ENCODE measurements at regions not wholly inside any gene's neighbourhood (a gene's known extent, or its start where the extent isn't known, plus 50 kb on each side); places are given as distances from the start of the nearest gene placed in this dataset.

DNA sequence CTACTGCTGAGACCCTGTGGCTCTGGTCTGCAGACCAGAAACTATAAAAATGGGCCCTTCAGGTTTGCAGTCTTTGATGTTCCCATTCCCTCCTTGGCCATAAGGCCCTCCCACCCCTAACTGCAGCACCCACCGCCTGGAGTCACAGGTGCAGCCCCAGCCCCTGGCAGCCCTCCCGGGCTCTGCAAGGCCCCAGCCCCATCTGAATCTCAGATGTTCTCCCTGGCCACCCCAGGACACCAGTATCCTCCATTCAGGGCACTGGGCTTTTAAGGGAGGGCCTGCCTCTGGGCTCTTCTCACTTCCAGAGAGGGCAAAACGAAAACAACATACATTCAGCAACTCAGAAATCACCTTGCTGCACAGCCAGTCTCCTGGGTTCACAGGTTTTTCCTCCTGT lies 107.7 kb upstream of the RET start:
- FAIRE-seq (no peak), DNase-seq (ENCODE audit: extremely low spot score, insufficient read length, low read depth) (no peak)

DNA sequence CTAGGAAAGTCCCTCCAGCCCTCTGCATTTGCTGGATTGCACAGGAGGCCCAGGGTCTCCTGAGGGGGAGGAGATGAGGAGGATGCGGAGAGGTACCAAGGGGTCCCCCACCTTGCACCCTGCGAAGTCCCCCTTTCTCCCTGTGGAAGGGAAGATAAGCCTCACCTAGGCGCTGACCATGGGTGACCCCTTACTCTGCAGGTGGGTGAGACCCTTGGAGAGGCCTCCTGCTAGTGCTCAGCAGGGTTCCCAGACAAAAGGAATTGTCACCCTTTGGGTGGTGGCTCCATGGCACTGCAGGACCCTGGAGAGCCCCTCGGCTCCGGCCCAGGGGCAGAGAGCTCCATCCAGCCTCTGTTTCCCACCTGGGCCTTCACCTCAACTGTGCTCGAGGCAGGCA lies 107.0 kb upstream of the RET start:
- FAIRE-seq: no peak

DNA sequence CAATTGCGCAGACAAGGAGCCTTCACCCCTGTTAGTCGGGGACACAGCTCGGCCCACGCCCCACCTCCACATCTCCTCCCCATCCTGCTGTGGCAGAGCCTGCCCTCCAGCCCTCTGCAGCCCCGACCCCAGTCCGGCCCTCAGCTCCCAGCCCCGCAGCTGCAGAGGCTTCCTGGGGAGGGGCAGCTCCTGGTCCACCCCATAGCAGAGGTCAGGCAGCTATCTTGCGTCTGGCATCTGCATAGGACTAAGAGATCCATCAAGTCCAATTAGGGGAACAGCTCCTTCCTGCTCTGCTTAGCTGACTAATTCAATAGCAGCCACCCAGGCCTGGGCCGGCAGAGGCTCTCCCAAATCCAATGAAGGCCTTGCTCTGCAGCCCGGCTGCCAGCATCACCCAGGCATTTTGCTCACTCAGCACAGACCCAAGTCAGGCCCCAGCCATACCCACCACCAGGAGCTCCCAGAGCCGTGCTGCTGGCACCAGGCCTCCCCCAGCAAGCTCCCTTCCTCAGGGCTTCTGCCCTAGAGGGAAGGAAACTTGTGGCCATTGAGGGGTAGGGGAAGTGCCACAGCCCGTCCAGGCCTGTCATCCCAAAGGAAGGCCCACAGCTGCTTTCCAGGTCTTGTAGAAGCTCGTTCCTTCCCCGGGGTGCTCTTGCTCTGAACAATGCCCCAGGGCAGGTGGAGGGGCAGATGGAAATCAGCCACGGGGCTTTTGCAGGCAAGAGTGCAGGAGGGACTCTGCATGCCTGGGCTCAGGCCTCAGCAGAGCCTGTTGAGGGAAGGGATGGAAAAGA lies 106.2 kb upstream of the RET start:
- FAIRE-seq: no peak
- no peak for DNase-seq (ENCODE audit: extremely low spot score, insufficient read length, low read depth)

More for the DNA sequence above, 107.0 kb upstream of the RET start:
- DNase-seq (ENCODE audit: extremely low spot score, insufficient read length, low read depth): no peak

DNA sequence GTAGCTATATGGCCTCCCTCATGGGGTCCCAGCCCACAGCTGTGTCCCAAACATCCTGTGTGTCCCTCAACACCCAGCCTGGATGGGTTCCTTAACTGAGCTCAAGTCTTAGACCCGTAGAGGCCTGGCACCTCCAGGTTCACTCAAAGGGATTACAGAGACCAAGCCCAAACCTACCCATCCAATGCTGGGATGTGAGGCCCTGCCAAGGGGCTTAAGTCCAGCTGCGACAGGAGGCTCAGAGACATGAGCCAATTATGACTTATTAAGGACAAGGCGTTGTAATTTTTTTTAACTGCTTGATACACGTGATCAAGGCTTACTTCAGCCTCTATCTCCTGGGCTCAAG lies 105.6 kb upstream of the RET start:
- FAIRE-seq (no peak), DNase-seq (ENCODE audit: extremely low spot score, insufficient read length, low read depth) (no peak)

- FAIRE-seq: no peak
These were observed 103.9 kb upstream of the RET start for GRCh38 chr10:42972946-42973345.

GRCh38 chr10:42973411-42973810 lies 103.5 kb upstream of the RET start:
- DNase-seq (ENCODE audit: extremely low spot score, insufficient read length, low read depth) (no peak), FAIRE-seq (no peak)

More at GRCh38 chr10:42972946-42973345, 103.9 kb upstream of the RET start:
- no peak for DNase-seq (ENCODE audit: extremely low spot score, insufficient read length, low read depth)

DNA sequence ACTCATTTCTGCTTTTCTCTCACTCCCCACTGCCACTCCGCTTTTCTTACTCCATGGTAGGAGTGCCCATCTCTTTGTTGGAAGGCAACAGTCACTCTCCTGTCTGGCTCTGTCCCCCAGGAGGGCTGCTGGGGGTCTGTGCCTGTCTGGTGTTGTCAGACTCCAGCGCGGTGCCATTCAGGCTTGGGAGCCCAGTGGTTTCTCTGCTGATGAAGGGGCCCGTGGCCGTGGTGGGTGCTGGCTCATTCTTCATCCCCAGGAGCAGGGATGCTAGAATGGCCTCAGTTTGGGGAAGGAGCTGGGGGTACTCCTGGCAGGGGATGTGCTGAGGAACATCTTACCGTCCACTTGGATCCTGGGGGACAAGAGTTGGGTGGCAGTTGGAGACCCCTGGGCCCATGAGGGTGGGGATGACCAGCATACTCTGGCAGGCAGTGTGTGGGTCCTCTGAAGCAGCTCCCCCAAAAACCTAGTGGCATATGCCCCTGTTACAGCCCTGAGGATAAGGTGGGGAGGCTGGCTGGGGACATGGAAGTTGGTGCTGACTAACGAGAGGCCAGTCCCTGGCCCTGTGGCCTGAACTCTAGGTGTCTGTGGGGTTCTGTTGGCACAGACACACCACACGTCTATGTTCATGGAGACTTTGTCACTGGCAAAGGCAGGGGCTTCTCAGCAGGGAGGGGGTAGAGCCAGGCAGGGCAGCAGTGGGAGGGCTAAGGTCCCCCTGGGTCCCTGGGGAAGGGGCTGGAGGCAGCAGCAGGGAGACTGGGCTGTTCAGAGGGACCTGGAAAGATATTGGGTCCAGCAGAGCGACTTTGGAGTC lies 102.8 kb upstream of the RET start:
- FAIRE-seq (no peak), DNase-seq (ENCODE audit: extremely low spot score, insufficient read length, low read depth) (no peak)

DNA sequence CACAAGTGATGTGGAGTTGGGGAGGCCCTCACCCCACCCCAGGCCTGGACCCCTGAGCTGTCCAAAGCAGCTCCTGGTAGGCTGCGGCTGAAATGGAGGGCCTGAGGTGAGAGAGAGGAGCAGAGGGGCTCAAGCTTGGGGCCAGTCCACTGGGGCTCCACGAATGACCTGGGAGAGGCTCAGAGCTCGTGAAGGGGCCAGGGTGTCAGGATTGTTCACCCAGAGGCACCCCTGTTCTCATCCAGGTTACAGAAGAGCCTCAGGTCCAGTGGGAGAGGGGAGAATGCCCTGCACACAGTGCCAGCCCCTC lies 102.2 kb upstream of the RET start:
- DNase-seq (ENCODE audit: extremely low spot score, insufficient read length, low read depth) (no peak), FAIRE-seq (no peak)

- DNase-seq (ENCODE audit: extremely low spot score, insufficient read length, low read depth) (no peak), FAIRE-seq (no peak)
These were observed 101.8 kb upstream of the RET start for GRCh38 chr10:42975005-42975493.

DNA sequence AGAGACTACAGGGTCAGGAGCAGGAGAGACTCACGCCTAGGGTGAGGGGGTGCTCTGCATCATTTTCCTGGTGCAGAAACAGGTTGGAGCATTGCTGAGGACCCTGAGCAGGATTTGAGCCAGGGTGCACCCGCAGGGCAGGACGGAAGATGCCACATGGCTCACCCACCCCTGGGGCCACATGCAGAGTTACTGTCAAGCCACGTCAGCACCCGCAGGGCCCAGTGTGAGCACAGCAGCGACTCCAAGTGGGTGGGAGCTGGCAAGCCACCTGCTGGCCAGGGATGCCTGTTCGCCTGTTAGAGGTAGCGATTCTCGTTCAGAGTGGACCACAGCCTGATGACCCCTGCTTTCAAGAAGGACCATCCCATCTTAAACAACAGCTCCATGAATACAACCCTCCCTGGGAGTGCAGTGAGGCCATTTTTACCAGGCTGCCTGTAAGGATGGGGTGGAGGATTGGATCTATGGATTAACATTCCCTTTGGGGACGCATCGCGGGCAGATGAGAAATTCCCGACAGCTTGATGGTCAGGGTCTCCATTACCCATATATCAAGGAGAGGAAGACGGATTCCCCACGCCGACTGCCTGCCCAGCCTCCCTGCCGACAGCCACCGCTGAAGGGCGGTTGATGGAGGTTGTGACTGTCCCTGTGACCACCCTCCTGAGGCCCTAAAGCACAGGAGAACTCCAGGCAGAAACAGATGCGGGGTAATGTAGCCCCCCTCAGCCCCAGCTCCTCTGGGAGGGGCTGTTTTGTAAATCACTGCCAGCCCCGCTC lies 101.1 kb upstream of the RET start:
- DNase-seq (ENCODE audit: extremely low spot score, insufficient read length, low read depth) (no peak), FAIRE-seq (no peak)

- FAIRE-seq: no peak
- DNase-seq (ENCODE audit: extremely low spot score, insufficient read length, low read depth): no peak
These were observed 100.4 kb upstream of the RET start for GRCh38 chr10:42976351-42977031.

- DNase-seq (ENCODE audit: extremely low spot score, insufficient read length, low read depth) (no peak), FAIRE-seq (no peak)
These were observed 99.8 kb upstream of the RET start for GRCh38 chr10:42977032-42977416.

- DNase-seq (ENCODE audit: extremely low spot score, insufficient read length, low read depth) (no peak), FAIRE-seq (no peak)
These were observed 97.7 kb upstream of the RET start for GRCh38 chr10:42979181-42979580.

DNA sequence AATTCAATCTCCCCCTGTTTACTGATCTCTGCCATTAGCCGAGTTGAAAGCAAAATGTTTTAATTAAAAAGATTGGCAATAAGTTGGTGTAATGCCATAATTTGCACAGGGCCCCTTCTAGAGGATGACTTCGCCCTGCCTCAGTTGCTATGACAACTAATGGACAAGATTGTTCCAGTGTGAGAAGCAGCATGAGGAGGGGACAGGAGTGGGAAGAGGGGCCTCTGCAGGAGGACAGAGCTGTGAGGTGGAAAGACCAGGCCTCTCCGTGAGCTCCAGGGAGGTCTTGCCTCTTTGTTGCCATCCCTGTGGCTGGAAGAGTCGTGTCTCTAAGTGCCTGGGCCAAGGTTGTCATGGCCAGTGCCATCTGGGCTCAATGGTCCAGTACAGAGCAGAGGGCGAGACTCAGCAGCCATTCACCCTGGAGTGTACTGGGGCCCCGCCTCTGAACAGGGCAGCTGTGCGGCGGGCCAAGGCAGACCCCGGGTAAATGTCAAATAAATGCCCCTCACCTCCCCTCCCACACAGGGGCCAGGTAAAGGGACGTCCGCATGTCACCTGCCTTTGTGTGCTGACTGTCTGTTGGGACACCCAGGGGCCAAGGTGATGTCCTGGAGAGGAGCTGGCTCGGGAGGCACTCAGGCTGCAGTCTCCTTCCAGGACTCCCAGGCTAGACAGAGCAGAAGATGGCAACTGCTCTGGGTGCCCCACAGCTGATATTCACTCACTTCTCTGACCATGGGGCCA lies 97.0 kb upstream of the RET start:
- no peak for FAIRE-seq
- DNase-seq (ENCODE audit: extremely low spot score, insufficient read length, low read depth): no peak

DNA sequence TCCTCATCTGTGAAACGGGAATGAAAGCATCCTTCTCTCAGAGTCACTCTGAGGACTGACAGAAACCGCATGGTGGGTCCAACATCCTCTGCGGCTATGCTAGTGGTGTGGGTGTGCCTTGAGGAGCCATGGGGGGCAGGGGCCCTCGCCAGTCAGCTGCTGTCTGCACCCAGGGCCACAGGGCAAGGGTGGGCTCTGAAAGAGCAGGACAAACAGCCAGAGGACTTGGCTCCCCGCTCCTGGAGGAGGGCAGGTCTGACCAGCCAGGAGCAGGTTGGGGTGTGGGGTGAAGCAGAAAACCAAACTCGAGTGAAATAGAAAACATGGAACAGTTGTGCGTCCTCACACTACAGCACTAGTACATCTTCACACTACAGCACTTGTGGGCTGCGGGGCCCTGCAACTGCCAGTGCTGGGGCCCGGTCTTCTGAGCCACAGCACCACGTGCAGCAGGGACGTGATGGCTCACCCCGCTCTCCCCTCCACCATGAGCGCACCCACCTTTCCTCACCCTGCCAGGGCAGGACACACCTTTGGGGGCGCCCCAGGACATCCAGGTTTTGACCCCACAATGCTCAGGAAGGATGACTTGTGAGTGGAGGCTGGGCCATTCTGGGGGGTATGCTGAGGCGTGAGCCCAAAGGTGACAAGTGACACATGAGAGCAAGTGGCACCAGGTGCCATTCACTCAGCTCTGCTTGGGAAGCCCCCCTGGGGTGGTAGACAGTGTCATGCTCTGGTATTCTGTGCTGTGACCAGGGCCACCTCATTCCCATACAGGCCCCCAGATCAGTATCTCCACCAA lies 96.1 kb upstream of the RET start:
- no peak for FAIRE-seq

GRCh38 chr10:42981358-42982236 lies 95.3 kb upstream of the RET start:
- FAIRE-seq (no peak), DNase-seq (ENCODE audit: extremely low spot score, insufficient read length, low read depth) (no peak)

More for the DNA sequence above, 96.1 kb upstream of the RET start:
- DNase-seq (ENCODE audit: extremely low spot score, insufficient read length, low read depth): no peak

GRCh38 chr10:42982891-42983506 lies 93.9 kb upstream of the RET start:
- FAIRE-seq (no peak), DNase-seq (ENCODE audit: extremely low spot score, insufficient read length, low read depth) (no peak)
